GM23248 (cell line): ENCODE measurements at regions not wholly inside any gene's neighbourhood (a gene's known extent, or its start where the extent isn't known, plus 50 kb on each side); places are given as distances from the start of the nearest gene placed in this dataset.

Source experiments
- DNase-seq: peaks from one replicate; pipeline ENCODE4 v3.0.0-alpha.2; 2015
- H2AFZ ChIP-seq: fragments of 200-600 bp; sonication (generic); 2 replicates; pipeline ENCODE4 v1.6.1; 2016; ENCODE audit warnings: antibody characterized with exemption
- H3F3A ChIP-seq: fragments of 200-600 bp; sonication (generic); 2 replicates; pipeline ENCODE4 v1.6.1; 2016; ENCODE audit warnings: mild to moderate bottlenecking, antibody characterized with exemption, mixed run types; ENCODE audit not compliant: insufficient read depth
- H3K27ac ChIP-seq: fragments of 200-600 bp; sonication (generic); 2 replicates; pipeline ENCODE4 v1.5.1; 2016; ENCODE audit warnings: mild to moderate bottlenecking
- H3K27me3 ChIP-seq: fragments of 200-600 bp; sonication (generic); replicated peaks from 2 replicates; pipeline ENCODE4 v1.6.1; 2016; ENCODE audit warnings: mild to moderate bottlenecking; ENCODE audit not compliant: insufficient read depth
- H3K36me3 ChIP-seq: fragments of 200-600 bp; sonication (generic); 2 replicates; pipeline ENCODE4 v1.6.1; 2016; ENCODE audit warnings: low read depth, mild to moderate bottlenecking
- H3K4me1 ChIP-seq: fragments of 200-600 bp; sonication (generic); 2 replicates; pipeline ENCODE4 v1.6.1; 2016; ENCODE audit warnings: mild to moderate bottlenecking; ENCODE audit not compliant: insufficient read depth
- H3K4me2 ChIP-seq: fragments of 200-600 bp; sonication (generic); one replicate; pipeline ENCODE4 v1.6.1; 2016; ENCODE audit warnings: mild to moderate bottlenecking; ENCODE audit not compliant: unreplicated experiment
- H3K4me3 ChIP-seq: fragments of 200-600 bp; sonication (generic); 2 replicates; pipeline ENCODE4 v1.5.1; 2016; ENCODE audit warnings: mild to moderate bottlenecking
- H3K79me2 ChIP-seq: fragments of 200-600 bp; sonication (generic); 2 replicates; pipeline ENCODE4 v1.6.1; 2016; ENCODE audit warnings: mild to moderate bottlenecking; ENCODE audit not compliant: insufficient read depth
- H3K9ac ChIP-seq: fragments of 200-600 bp; sonication (generic); 2 replicates; pipeline ENCODE4 v1.6.1; 2016; ENCODE audit warnings: mild to moderate bottlenecking
- H3K9me2 ChIP-seq: fragments of 200-600 bp; sonication (generic); 2 replicates; pipeline ENCODE4 v1.6.1; 2016; ENCODE audit warnings: mixed run types, mild to moderate bottlenecking, moderate library complexity; ENCODE audit not compliant: insufficient read depth
- H3K9me3 ChIP-seq: fragments of 200-600 bp; sonication (generic); one replicate; pipeline ENCODE4 v1.6.1; 2017; ENCODE audit warnings: low read depth
- H4K20me1 ChIP-seq: fragments of 200-600 bp; sonication (generic); 2 replicates; pipeline ENCODE4 v1.6.0; 2016; ENCODE audit not compliant: insufficient read depth
- EZH2 ChIP-seq: fragments of 200-600 bp; sonication (generic); IDR thresholded peaks from 2 replicates; pipeline ENCODE4 v1.6.1; 2018; ENCODE audit warnings: antibody characterized with exemption, mild to moderate bottlenecking; ENCODE audit not compliant: insufficient read depth, poor library complexity, severe bottlenecking
- EZH2phosphoT487 ChIP-seq: fragments of 200-600 bp; sonication (generic); IDR thresholded peaks from 2 replicates; pipeline ENCODE4 v1.6.1; 2018; ENCODE audit warnings: antibody characterized with exemption, moderate library complexity, mild to moderate bottlenecking, low read depth; ENCODE audit not compliant: insufficient read depth
- WGBS, 2 experiments: methylation state at CpG; one replicate each; pipeline ENCODE4 v1.1.6; 2015 to 2017; ENCODE audit warnings: low lambda C conversion rate in 2 of 2, low coverage in 1 of 2; ENCODE audit errors: missing lambda C conversion rate in 2 of 2; 5-methylcytosine and 5-hydroxymethylcytosine counted together
- in situ Hi-C: fragments of 300-500 bp; cut with MboI; formaldehyde crosslinking; loops from 2 replicates; pipeline ENCODE4 v1.15.0; 2020

DNA sequence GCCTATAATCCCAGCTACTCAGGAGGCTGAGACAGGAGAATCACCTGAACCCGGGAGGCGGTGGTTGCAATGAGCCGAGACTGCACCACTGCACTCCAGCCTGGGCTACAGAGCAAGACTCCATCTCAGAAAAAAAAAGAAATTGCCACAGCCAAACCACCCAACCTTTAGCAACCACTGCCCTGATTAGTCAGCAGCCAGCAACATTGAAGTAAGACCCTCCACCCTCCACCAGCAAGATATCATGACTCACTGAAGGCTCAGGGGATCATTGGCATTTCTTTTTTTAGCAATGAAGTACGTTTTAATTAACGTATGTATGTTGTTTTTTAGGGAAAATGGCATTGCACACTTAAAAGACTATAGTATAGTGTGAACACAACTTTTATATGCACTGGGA, 349.1 kb upstream of the ACVR2A start:
- H3K4me3 ChIP-seq: no peak overlapping the region
- in situ Hi-C loops: no loop called here
- no peaks in the 10 kb centered on the region for H3F3A ChIP-seq
- DNase-seq: peak; percentile 12
- no peaks in the 10 kb centered on the region for H3K79me2 ChIP-seq
- TF ChIP-seq EZH2 (no peak), EZH2phosphoT487 (no peak)
- WGBS, 2 experiments: 64 to 69% methylated on average over 5 of the region's 5 CpGs
- H3K9ac ChIP-seq: no peak overlapping the region
- no peaks in the 10 kb centered on the region for H3K9me3 ChIP-seq
- H3K27ac ChIP-seq: no peak overlapping the region
- H3K36me3 ChIP-seq: no peaks in the 10 kb centered on the region
- no peak overlapping the region for H2AFZ ChIP-seq
- H3K4me2 ChIP-seq: no peak overlapping the region
- no peaks in the 10 kb centered on the region for H4K20me1 ChIP-seq
- H3K27me3 ChIP-seq: 0 out of 2 replicates have a peak, but pooled peaks cover 4% of the 10 kb centered on the region
- H3K9me2 ChIP-seq: no peaks in the 10 kb centered on the region
- no peaks in the 10 kb centered on the region for H3K4me1 ChIP-seq

DNA sequence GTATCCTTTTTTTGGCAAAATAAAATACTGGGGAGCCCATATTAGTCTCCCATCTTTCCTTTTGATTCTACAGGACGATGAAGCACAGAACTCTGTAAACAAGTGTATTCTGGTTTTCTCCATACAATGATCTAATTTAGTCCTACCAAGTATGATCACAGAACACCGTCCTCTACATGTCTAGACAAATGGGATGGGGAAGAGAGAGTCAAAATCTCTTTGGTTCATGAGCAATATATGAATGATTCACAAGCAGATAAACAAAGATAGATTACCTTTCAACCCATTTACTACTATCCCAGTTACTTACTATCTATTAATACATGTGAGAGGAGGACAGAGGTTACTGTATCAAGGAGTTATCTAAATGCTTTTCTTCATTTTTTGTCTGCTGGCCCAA, 352.4 kb upstream of the ACVR2A start:
- Histone ChIP-seq H3K4me1 (peaks cover 4% of the 10 kb centered on the region; the same call in 1 of the 2 replicates), H3K27ac (no peak overlapping the region), H3K36me3 (no peaks in the 10 kb centered on the region), H3K9ac (no peak overlapping the region), H3K27me3 (0 out of 2 replicates have a peak, but pooled peaks cover 4% of the 10 kb centered on the region), H2AFZ (no peak overlapping the region), H3K79me2 (no peaks in the 10 kb centered on the region), H4K20me1 (no peaks in the 10 kb centered on the region), H3K4me3 (no peak overlapping the region), H3F3A (no peaks in the 10 kb centered on the region), H3K9me2 (no peaks in the 10 kb centered on the region), H3K4me2 (no peak overlapping the region), H3K9me3 (no peaks in the 10 kb centered on the region)
- WGBS, 2 experiments: 53 to 63% methylated on average over 2 of the region's 2 CpGs
- DNase-seq: no peak
- in situ Hi-C loops: no loop called here
- TF ChIP-seq EZH2: no peak
- no peak for TF ChIP-seq EZH2phosphoT487

DNA sequence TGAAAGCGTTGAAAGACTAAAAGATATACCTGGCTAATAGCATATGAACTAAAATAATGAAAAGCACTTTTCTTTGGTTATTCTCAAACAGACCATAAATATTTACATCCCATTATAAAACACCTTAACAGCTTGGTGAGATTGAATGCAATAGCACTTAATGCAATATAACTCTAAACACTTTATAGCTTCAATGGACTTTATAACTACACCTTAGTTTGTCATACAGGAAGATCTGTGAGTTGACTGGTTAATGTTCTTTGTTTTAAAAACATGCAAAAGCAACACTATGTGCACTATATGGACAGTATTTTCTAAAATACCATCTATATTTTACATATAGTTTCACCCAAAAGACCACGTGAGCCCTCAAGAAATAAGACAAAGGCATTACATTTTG, 353.3 kb upstream of the ACVR2A start:
- in situ Hi-C loops: no loop called here
- WGBS, 2 experiments: 59 to 66% methylated on average over 2 of the region's 2 CpGs
- H3K4me2 ChIP-seq: no peak overlapping the region

DNA sequence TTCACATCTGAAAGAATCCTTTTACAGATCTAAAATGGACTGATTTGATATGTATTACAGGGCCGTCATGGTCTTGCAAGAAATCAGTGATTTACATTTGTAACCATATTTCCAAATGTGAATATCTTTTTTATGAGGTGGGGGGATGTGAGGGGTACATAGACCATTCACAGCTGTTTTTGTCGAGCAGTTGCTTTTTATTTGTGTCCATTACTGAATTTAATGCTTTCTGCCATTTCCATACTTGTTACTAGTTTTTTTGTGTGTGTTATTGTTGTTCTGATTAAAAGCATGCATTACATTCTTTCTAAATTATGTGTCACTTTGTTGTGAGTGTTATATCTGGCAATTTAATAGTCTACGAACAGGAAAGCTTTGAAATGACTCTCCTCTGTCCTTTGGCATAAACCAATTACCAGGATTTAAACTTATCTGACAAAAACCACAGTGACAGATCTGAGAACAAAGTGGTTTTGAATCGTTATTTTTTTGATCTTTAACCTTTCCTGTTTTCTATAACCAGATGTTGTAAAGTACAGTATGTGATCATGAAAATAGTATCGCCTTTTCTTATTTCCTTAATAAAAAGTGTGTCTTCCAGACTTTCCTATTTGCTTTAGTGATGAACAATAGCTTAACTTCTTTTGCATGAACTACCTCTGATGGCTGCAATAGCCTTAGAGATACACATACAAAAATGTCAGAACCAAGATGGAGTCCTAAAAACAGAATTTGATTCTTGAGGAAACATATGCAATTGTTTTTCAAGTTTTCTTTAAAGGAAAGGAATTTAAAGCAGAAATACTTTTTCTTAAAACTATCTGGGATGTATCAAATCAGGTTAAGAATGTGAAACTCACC, 354.2 kb upstream of the ACVR2A start:
- Histone ChIP-seq H2AFZ (no peak overlapping the region), H3K9me2 (no peaks in the 10 kb centered on the region), H3K4me1 (peaks cover 4% of the 10 kb centered on the region; the same call in 1 of the 2 replicates), H3F3A (no peaks in the 10 kb centered on the region), H3K9me3 (no peaks in the 10 kb centered on the region), H3K4me3 (no peak overlapping the region), H3K79me2 (no peaks in the 10 kb centered on the region), H3K27ac (no peak overlapping the region), H3K9ac (no peak overlapping the region), H3K4me2 (no peak overlapping the region), H3K36me3 (no peaks in the 10 kb centered on the region), H4K20me1 (no peaks in the 10 kb centered on the region), H3K27me3 (0 out of 2 replicates have a peak, but pooled peaks cover 4% of the 10 kb centered on the region)
- in situ Hi-C loops: no loop called here
- no peak for DNase-seq
- WGBS, 2 experiments: 55 to 59% methylated on average over 5 of the region's 5 CpGs
- TF ChIP-seq EZH2: no peak
- TF ChIP-seq EZH2phosphoT487: no peak

More for the DNA sequence above, 353.3 kb upstream of the ACVR2A start:
- H3F3A ChIP-seq: no peaks in the 10 kb centered on the region
- 0 out of 2 replicates have a peak, but pooled peaks cover 4% of the 10 kb centered on the region for H3K27me3 ChIP-seq
- no peaks in the 10 kb centered on the region for H3K79me2 ChIP-seq
- no peak overlapping the region for H2AFZ ChIP-seq
- no peaks in the 10 kb centered on the region for H3K9me3 ChIP-seq
- no peak overlapping the region for H3K9ac ChIP-seq
- H3K27ac ChIP-seq: no peak overlapping the region
- H3K36me3 ChIP-seq: no peaks in the 10 kb centered on the region
- DNase-seq: no peak
- H3K4me1 ChIP-seq: peaks cover 4% of the 10 kb centered on the region; the same call in 1 of the 2 replicates
- no peaks in the 10 kb centered on the region for H3K9me2 ChIP-seq
- no peak overlapping the region for H3K4me3 ChIP-seq
- TF ChIP-seq EZH2 (no peak), EZH2phosphoT487 (no peak)
- H4K20me1 ChIP-seq: no peaks in the 10 kb centered on the region
